Dermis blood vessel endothelial cell (primary cell): ENCODE measurements at regions not wholly inside any gene's neighbourhood (a gene's known extent, or its start where the extent isn't known, plus 50 kb on each side); places are given as distances from the start of the nearest gene placed in this dataset.
"Not testable (repeated sequence)": the region's sequence is repeated elsewhere in the genome, so short reads cannot be mapped to it uniquely, and the experiment has no call there.

Experiments
- DNase-seq: peaks from one replicate; pipeline ENCODE4 v3.0.0; 2010

- no peak for DNase-seq
Measured at GRCh38 chr3:132987396-132987795, 50.8 kb upstream of the TMEM108 start.

DNA sequence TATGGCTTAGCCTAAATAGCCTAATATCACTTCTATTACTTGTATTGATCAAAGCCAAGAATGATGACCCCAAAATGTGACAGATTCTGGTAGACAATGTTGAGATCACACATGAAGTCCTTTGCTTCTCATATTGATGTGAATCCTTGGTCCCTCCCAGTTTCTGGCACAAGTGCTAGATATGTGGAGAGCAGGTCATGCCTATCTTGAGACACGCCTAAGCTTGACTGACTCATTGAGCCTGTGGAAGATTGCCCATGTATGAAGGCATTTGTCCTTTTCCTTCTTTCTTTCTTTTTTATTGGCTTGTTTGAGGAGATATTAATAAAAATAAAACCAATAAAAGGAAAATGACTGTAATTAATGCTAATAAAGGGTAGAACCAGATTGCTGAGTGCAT, 54.0 kb upstream of the TMEM108 start:
- DNase-seq = no peak

DNA sequence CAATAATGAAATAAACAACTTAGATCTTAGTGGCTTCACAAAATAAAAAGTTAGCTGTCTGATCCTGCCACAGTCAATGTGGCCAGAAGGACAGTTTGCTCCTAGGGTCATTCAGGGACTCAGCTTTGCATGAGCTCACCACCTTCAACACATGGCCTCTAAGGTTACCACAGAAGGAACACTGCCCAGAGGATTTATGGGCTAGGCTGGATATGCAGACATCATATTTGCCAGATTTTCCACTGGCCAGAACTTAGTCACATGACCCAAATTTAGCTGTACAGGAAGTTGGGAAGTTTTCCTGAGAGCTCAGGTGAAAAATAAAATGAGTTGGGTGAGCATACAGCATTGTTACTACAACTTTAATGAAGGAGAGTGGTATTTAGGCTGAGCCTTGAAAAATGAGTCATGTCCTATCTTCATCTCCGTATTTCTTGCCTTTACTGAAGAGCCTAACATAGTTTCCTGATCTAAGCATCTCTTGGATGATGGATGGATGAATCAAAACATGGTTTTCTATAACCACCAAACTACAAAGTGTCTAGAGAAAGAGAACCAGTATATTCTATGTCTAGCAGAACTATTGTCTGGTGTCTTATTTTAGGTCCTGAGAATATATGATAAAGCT, 54.9 kb upstream of the TMEM108 start:
- DNase-seq = no peak

DNA sequence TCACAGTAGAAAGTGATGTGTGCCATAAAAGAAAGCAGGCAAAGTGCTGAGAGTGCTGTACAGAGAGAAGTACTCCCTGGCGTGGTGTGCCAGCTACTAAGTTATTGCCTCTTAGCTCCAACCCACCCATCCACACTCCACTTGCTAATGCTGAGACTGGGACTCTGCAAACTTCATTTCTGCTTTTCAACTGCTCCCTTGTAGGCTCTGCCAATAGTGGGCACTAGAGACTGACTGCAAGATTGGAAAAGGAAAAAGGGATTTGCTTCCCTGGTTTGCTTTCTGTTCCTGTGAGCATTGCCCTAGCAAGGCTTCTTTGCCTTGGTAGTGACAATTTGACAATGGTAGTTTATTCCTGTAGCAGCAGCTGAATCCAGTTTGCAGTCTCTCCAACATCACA, 56.5 kb upstream of the TMEM108 start:
- no peak for DNase-seq

DNA sequence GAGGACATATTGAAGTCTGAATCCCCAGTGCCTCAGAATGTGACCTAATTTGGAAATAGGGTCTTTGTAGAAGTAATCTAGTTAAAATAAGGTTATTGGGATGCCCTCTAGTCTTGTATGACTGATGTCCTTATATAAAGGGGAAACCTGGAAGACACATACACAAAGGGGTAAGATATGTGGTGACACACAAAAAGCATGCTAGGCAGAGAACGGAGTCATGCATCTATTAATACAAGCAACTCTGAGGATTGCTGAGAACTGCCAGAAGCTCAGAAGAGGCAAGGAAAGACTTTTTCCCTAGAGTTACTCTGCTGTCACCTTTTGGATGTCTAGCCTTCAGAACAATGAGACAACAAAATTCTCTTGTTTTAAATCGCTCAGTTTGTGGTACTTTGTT, 58.1 kb upstream of the TMEM108 start:
- no peak for DNase-seq

GRCh38 chr3:132979606-132980005, 58.6 kb upstream of the TMEM108 start:
- no peak for DNase-seq

- DNase-seq = not testable (repeated sequence)
Measured at GRCh38 chr3:132978946-132979345, 59.2 kb upstream of the TMEM108 start.

- DNase-seq = no peak
Measured at GRCh38 chr3:132978464-132978863, 59.7 kb upstream of the TMEM108 start.

DNA sequence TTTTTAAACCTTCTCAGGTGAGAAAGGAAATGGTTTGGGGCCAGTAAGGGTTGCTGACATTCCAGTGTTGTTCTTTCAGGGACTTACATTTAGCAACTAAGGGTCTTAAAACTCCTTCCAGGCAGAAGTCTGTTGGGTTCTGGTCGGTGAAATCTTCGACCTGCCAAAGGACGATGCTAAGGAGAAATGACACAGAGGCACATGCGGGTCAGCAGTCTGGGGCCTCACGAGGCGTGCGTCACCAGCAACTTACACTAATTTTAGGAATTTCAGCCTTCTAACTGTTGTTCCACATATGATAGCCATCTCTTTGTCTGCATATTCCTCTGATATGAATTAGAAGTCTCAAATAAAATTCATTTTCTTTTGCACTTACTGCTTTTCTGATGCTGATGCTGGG, 64.1 kb upstream of the TMEM108 start:
- no peak for DNase-seq

- DNase-seq = no peak
Measured at GRCh38 chr3:132973441-132973840, 64.8 kb upstream of the TMEM108 start.

GRCh38 chr3:132972333-132972732, 65.9 kb upstream of the TMEM108 start:
- no peak for DNase-seq

DNA sequence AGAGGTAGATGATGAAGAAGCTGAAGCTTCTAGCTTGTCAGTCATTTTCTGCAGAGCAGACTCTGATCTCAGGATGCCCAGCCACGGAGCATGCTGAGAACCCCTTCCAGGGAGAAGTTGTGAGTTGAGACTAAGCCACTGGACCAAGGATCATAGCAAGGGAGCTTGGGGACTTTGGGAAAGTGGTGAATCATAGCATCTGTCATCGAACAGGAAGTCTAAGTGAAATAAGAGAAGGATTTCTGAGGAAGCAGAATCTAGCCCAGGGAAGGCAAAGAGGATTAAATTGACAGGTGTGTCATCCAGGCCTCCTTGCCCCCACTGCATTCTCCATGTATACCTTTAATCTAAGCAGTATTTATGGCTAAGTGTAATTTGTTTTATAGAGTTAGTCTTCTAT, 71.8 kb upstream of the TMEM108 start:
- no peak for DNase-seq

GRCh38 chr3:132964266-132964665, 73.9 kb upstream of the TMEM108 start:
- DNase-seq = peak; percentile 1

- no peak for DNase-seq
Measured at GRCh38 chr3:132963786-132964185, 74.4 kb upstream of the TMEM108 start.

- DNase-seq = no peak
Measured at GRCh38 chr3:132961991-132962390, 76.2 kb upstream of the TMEM108 start.

DNA sequence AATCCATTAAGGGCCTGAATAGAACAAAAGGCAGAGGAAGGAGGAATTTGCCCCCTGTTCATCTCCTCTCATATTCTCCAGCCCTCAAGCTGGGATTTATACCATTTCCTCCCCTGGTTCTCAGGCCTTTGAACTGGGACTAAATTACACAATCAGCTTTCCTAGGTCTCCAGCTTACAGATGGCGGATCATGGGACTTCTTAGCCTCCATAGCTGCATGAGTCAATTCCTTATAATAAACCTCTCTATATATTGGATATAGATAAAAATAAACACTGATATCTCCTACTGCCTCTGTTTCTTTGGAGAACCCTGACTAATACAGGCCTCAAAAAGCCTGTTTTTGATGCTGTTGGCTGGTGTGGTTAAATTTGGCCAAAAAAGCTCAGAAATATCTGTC, 84.5 kb upstream of the TMEM108 start:
- DNase-seq = no peak

GRCh38 chr3:132927896-132928295, 110.3 kb upstream of the TMEM108 start:
- DNase-seq = no peak

- DNase-seq = no peak
Measured at GRCh38 chr3:132926098-132926497, 112.1 kb upstream of the TMEM108 start.

DNA sequence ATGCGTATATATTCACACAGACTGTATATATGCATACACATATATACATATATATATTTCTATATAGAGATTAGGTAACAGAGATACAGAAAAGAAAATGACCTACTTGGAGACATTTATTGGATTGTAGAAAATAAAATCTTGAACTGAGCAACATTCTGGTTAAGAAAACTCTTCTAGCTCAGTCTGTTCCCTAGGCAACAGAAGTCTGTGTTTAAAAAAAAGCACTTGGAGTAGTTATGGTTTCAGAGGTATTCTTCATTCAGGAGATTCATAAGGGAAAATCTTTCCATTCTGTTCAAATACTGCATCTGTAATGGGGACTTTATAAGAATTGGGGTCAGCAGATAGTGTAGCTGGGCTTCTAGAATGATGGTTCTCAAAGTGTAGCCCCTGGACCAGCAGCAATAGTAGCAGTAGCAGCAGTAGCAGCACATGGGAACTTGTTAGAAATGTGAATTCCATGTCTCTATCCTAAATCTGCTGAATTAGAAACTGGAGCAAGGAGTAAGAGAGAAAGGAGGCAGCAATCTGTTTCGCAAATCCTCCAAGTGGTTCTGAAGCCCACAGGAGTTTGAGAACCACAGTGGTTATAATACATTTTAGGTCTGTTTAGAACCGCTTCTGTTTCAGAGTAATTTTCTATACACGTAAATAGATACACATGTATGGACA, 112.8 kb upstream of the TMEM108 start:
- DNase-seq = no peak

DNA sequence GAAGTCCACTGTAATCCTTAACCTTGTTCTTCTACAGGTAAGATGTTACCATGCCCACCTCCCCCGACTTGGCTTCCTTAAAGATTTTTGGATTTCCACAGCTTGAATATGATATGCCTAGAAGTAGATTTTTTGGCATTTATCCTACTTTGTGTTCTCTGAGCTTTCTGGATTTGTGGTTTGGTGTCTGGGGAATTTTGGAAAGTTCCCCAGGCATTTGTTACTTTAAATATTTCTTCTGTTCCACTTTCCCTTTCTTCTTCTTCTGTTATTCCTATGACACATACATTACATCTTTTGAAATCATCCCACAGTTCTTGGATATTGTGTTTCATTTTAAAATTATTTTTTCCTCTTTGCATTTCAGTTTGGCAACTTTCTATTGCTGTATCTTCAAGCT, 122.1 kb upstream of the TMEM108 start:
- no peak for DNase-seq

- DNase-seq = no peak
Measured at GRCh38 chr3:132912416-132912753, 125.8 kb upstream of the TMEM108 start.

DNA sequence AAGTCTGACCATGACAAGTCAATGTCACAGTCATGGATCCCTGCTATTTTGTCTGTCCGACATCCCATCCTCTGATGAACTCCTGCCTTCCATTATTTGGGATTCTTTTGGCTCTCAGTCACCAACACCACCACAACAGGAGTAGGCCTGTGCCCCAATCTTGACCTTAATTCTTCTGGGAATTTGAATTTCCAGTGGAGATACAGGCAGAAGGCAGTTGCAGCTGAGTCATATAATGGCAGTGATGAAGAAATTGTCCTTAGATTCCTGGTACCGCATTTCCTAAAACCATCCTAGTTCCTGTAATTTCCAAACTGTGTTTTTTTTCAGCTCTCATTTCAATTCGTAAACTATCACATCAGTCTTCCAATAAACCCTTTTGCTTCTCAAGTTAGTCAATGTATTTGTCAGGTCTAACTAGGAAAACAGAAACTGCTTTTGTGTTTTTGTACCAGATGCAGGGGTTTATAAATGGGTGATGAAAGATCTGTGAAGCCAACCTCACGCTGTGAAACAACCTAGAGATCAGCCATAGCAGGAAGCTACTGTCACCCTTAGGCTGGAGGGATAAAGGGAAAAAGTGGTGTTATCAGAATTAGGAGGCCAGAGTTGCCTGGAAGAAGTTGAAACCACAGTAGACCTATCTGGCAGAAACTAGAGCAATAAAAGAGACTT, 126.3 kb upstream of the TMEM108 start:
- DNase-seq = no peak

DNA sequence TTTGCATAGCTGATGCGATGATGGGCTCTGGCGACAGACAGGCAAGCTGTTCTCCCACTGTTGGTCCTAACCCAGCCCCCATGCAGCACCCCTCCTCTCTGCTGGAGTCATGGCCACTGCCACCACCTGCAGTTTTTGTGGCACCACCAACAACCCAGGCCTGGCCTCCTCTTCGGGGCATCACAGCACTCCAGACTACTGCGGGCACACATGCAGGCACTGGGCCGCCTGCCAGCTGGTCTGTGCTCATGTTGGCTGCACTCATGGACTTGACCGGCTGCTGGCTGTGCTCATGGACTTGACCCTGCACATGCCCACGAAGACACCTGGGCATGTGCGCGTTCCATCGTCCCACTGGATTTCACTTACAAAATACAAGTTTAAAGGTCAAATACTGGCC, 130.9 kb upstream of the TMEM108 start:
- no peak for DNase-seq

DNA sequence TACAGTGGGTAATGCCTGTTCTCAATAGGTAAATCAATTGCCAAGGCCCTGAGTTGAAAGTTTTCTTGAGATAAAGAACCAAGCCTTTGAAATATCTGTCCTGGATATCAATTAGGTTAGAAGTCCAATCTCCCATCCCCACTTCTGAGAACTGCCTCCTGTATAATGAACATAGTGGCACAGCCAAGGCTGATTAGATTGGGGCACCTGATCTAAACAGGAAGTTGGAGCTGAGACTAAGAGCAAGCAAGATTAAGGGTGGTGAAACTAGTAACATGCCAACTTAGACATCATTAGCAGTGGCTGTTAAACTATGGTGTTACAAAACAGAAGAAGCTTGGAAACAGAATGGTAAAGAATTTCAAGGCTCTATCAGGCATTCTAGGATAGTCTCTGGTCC, 137.7 kb upstream of the TMEM108 start:
- no peak for DNase-seq
